ENCODE measurements at regions not wholly inside any gene's neighbourhood (a gene's known extent, or its start where the extent isn't known, plus 50 kb on each side); places are given as distances from the start of the nearest gene placed in this dataset.

GRCh38 chr5:43873791-43874190 is 270.8 kb downstream of the NNT start:
- DNase-seq (ENCODE audit: low read depth), result no peak
- no peak for TF ChIP-seq CTCF (IDR thresholded peaks at IDR 0.05; ENCODE audit: insufficient read depth, low read depth, low read length, missing control alignments)
- H3K4me3 ChIP-seq (ENCODE audit: low read length), result no peak overlapping the region

GRCh38 chr5:43859309-43859708 is 256.3 kb downstream of the NNT start:
- H3K4me3 ChIP-seq (ENCODE audit: low read length), result no peak overlapping the region
- TF ChIP-seq CTCF (IDR thresholded peaks at IDR 0.05; ENCODE audit: insufficient read depth, low read depth, low read length, missing control alignments), result no peak
- no peak for DNase-seq (ENCODE audit: low read depth)

GRCh38 chr5:43855452-43855851 is 252.5 kb downstream of the NNT start:
- TF ChIP-seq CTCF (IDR thresholded peaks at IDR 0.05; ENCODE audit: insufficient read depth, low read depth, low read length, missing control alignments), result no peak
- no peak overlapping the region for H3K4me3 ChIP-seq (ENCODE audit: low read length)

GRCh38 chr5:43854697-43855292 is 251.8 kb downstream of the NNT start:
- no peak for TF ChIP-seq CTCF (IDR thresholded peaks at IDR 0.05; ENCODE audit: insufficient read depth, low read depth, low read length, missing control alignments)
- no peak for DNase-seq (ENCODE audit: low read depth)
- no peak overlapping the region for H3K4me3 ChIP-seq (ENCODE audit: low read length)

More at GRCh38 chr5:43855452-43855851, 252.5 kb downstream of the NNT start:
- no peak for DNase-seq (ENCODE audit: low read depth)

GRCh38 chr5:43852279-43852678 is 249.3 kb downstream of the NNT start:
- TF ChIP-seq CTCF (IDR thresholded peaks at IDR 0.05; ENCODE audit: insufficient read depth, low read depth, low read length, missing control alignments), result no peak
- H3K4me3 ChIP-seq (ENCODE audit: low read length), result no peak overlapping the region

GRCh38 chr5:43851741-43852140 is 248.8 kb downstream of the NNT start:
- H3K4me3 ChIP-seq (ENCODE audit: low read length), result no peak overlapping the region
- TF ChIP-seq CTCF (IDR thresholded peaks at IDR 0.05; ENCODE audit: insufficient read depth, low read depth, low read length, missing control alignments), result no peak
- DNase-seq (ENCODE audit: low read depth), result no peak

More at GRCh38 chr5:43852279-43852678, 249.3 kb downstream of the NNT start:
- no peak for DNase-seq (ENCODE audit: low read depth)
